HepG2 (cell line): ENCODE measurements at regions not wholly inside any gene's neighbourhood (a gene's known extent, or its start where the extent isn't known, plus 50 kb on each side); places are given as distances from the start of the nearest gene placed in this dataset.

ENCODE experiments used
- ATAC-seq: fragments of 200-7000 bp; cut with Tn5 transposase; 3 replicates; pipeline ENCODE4 v1.9.1; 2020; ENCODE audit warnings: mild to moderate bottlenecking, moderate library complexity
- BruUV-seq: library from RNA; stranded (reverse); fragments of 400-500 nt; replicated peaks from 2 replicates; lab custom pipeline; 2021; lab: Mats Ljungman, UMichigan
- CTCF ChIA-PET: fragments of 300-600 bp; formaldehyde crosslinking; extraction: SDS; loops from one replicate; lab custom pipeline; 2021; ENCODE audit warnings: low total read pairs, inconsistent platforms, low intra/inter-chr PET ratio; lab: Yijun Ruan, JAX
- POLR2A ChIA-PET: fragments of 350-600 bp; sonication (Branson Sonifier 250); formaldehyde crosslinking; loops from one replicate; lab custom pipeline; 2020; ENCODE audit warnings: antibody characterized with exemption, inconsistent platforms; lab: Yijun Ruan, JAX
- DNase-seq: peaks from one replicate; pipeline ENCODE4 v3.0.0-alpha.2; 2015; ENCODE audit warnings: low spot score
- FAIRE-seq: peaks from 3 replicates; lab custom pipeline; 2011; peaks lifted over from hg19 to GRCh38; lab: Jason Lieb, UNC
- H2AFZ ChIP-seq: one replicate; pipeline ENCODE4 v1.6.1; 2011; ENCODE audit warnings: low read length, inconsistent platforms
- H3K27ac ChIP-seq: fragments of 300-600 bp; 3 replicates; pipeline ENCODE4 v1.8.0; 2011; ENCODE audit warnings: mixed run types, mild to moderate bottlenecking, mixed read lengths, low read length, inconsistent platforms; ENCODE audit not compliant: insufficient read depth; ENCODE audit errors: extremely low read length
- H3K27me3 ChIP-seq, 2 experiments: fragments of 200-600 bp in 1 of 2; 2 replicates in 1 of 2; 3 replicates in 1 of 2; pipeline versions ENCODE4 v1.6.0 to v1.8.0; 2011; ENCODE audit warnings: low read length in 2 of 2, mild to moderate bottlenecking in 2 of 2, moderate library complexity in 2 of 2, inconsistent platforms in 1 of 2; ENCODE audit not compliant: insufficient read depth in 2 of 2, control insufficient read depth in 1 of 2
- H3K36me3 ChIP-seq, 2 experiments: fragments of 200-600 bp in 1 of 2; replicated peaks in 1 of 2; 2 replicates in 1 of 2; 3 replicates in 1 of 2; pipeline versions ENCODE4 v1.5.1 to v1.8.0; 2011; ENCODE audit warnings: low read length in 2 of 2, inconsistent platforms in 1 of 2; ENCODE audit not compliant: insufficient read depth in 2 of 2, control insufficient read depth in 1 of 2
- H3K4me1 ChIP-seq: 2 replicates; pipeline ENCODE4 v1.5.1; 2012; ENCODE audit warnings: low read length, inconsistent platforms; ENCODE audit not compliant: insufficient read depth
- H3K4me2 ChIP-seq: 2 replicates; pipeline ENCODE4 v1.6.0; 2011; ENCODE audit warnings: low read depth, low read length, inconsistent platforms
- H3K4me3 ChIP-seq, 3 experiments: fragments of 200-600 bp in 1 of 3; sonication (generic), shearing (Covaris generic) in 1 of 3; replicated peaks in 1 of 3; 2 replicates each; pipeline ENCODE4 v1.5.1; 2011 to 2016; ENCODE audit warnings: low read length in 3 of 3, inconsistent platforms in 2 of 3, low read depth in 2 of 3, mild to moderate bottlenecking in 2 of 3, control low read depth in 1 of 3, mixed read lengths in 1 of 3; ENCODE audit not compliant: insufficient read depth in 1 of 3
- H3K79me2 ChIP-seq: one replicate; pipeline ENCODE4 v1.6.1; 2011; ENCODE audit warnings: low read length, inconsistent platforms; ENCODE audit not compliant: insufficient read depth
- H3K9ac ChIP-seq: 2 replicates; pipeline ENCODE4 v1.6.0; 2011; ENCODE audit warnings: mild to moderate bottlenecking, low read depth, low read length, inconsistent platforms; ENCODE audit not compliant: insufficient read depth
- H3K9me3 ChIP-seq: 2 replicates; pipeline ENCODE4 v1.5.1; 2012; ENCODE audit warnings: mild to moderate bottlenecking, low read length
- H4K20me1 ChIP-seq: 2 replicates; pipeline ENCODE4 v1.6.0; 2011; ENCODE audit warnings: inconsistent platforms, mild to moderate bottlenecking, low read length, moderate library complexity; ENCODE audit not compliant: insufficient read depth
- ATF3 ChIP-seq: sonication (generic); formaldehyde crosslinking; IDR thresholded peaks from 2 replicates; pipeline ENCODE4 v1.4.0; 2020; ENCODE audit warnings: missing genetic modification reagents
- ATF4 ChIP-seq, 2 experiments: fragments of 450-650 bp in 1 of 2; sonication (generic) in 1 of 2; formaldehyde crosslinking; IDR thresholded peaks; 2 replicates each; pipeline versions ENCODE4 v1.5.0 to v1.8.0; 2020 to 2022; ENCODE audit warnings: mild to moderate bottlenecking in 1 of 2, missing genetic modification reagents in 1 of 2
- CREB1 ChIP-seq, 2 experiments: fragments of 450-650 bp in 1 of 2; IDR thresholded peaks; 2 replicates each; pipeline ENCODE4 v1.6.1; 2016 to 2017; ENCODE audit warnings: control low read depth in 1 of 2, mild to moderate bottlenecking in 1 of 2, missing compliant biosample characterization in 1 of 2, missing genetic modification characterization in 1 of 2
- EP300 ChIP-seq, 3 experiments: sonication (generic) in 1 of 3; formaldehyde crosslinking in 1 of 3; IDR thresholded peaks; 2 replicates each; pipeline versions ENCODE4 v1.5.1 to v1.6.1; 2011 to 2020; ENCODE audit warnings: low read depth in 2 of 3, low read length in 2 of 3, borderline replicate concordance in 1 of 3, improper control_type of control experiment in 1 of 3, mild to moderate bottlenecking in 1 of 3, missing genetic modification reagents in 1 of 3, moderate library complexity in 1 of 3
- FOSL1 ChIP-seq: sonication (generic); formaldehyde crosslinking; IDR thresholded peaks from 2 replicates; pipeline ENCODE4 v1.9.0; 2021; ENCODE audit warnings: missing genetic modification reagents, borderline replicate concordance
- KLF6 ChIP-seq: IDR thresholded peaks from 2 replicates; pipeline ENCODE4 v1.8.0; 2016; ENCODE audit warnings: missing biosample characterization, missing genetic modification reagents
- MTERF4 ChIP-seq: sonication (generic); formaldehyde crosslinking; IDR thresholded peaks from 2 replicates; pipeline ENCODE4 v1.8.0; 2023; ENCODE audit warnings: mild to moderate bottlenecking, missing genetic modification reagents
- NCOA2 ChIP-seq: sonication (generic); formaldehyde crosslinking; IDR thresholded peaks from 2 replicates; pipeline ENCODE4 v1.8.0; 2022; ENCODE audit warnings: inconsistent platforms
- NRL ChIP-seq: sonication (generic); formaldehyde crosslinking; IDR thresholded peaks from 2 replicates; pipeline ENCODE4 v1.5.0; 2020; ENCODE audit warnings: missing genetic modification reagents, mild to moderate bottlenecking, moderate library complexity, borderline replicate concordance
- POLR2AphosphoS2 ChIP-seq: IDR thresholded peaks from 2 replicates; pipeline ENCODE4 v1.6.1; 2011; ENCODE audit warnings: low read depth, low read length, improper control_type of control experiment
- SNAI1 ChIP-seq: sonication (generic); formaldehyde crosslinking; IDR thresholded peaks from 2 replicates; pipeline ENCODE4 v1.5.0; 2020; ENCODE audit warnings: mild to moderate bottlenecking, missing genetic modification reagents, borderline replicate concordance
- SP140L ChIP-seq: sonication (generic); formaldehyde crosslinking; IDR thresholded peaks from 2 replicates; pipeline ENCODE4 v1.4.0; 2020; ENCODE audit warnings: missing genetic modification reagents, borderline replicate concordance
- STAG1 ChIP-seq: sonication (generic); formaldehyde crosslinking; IDR thresholded peaks from 2 replicates; pipeline ENCODE4 v1.4.0; 2020; ENCODE audit warnings: missing genetic modification reagents
- TAF15 ChIP-seq: fragments of 200-400 bp; formaldehyde crosslinking; IDR thresholded peaks from one replicate; pipeline ENCODE4 v1.6.1; 2018; ENCODE audit warnings: mild to moderate bottlenecking, low read depth, low read length; ENCODE audit not compliant: poor library complexity, severe bottlenecking
- TMF1 ChIP-seq: sonication (generic); formaldehyde crosslinking; IDR thresholded peaks from 2 replicates; pipeline ENCODE4 v1.8.1; 2022; ENCODE audit warnings: low read depth, missing genetic modification reagents
- ZBTB8A ChIP-seq: sonication (generic); formaldehyde crosslinking; IDR thresholded peaks from 2 replicates; pipeline ENCODE4 v1.4.0; 2020; ENCODE audit warnings: mild to moderate bottlenecking, low read depth, missing genetic modification reagents, borderline replicate concordance
- ZNF234 ChIP-seq: sonication (generic); formaldehyde crosslinking; conservative IDR thresholded peaks from 2 replicates; pipeline ENCODE4 v1.5.1; 2020; ENCODE audit warnings: mild to moderate bottlenecking, missing genetic modification reagents
- ZNF317 ChIP-seq: sonication (generic); formaldehyde crosslinking; IDR thresholded peaks from 2 replicates; pipeline ENCODE4 v1.5.0; 2020; ENCODE audit warnings: mild to moderate bottlenecking, missing genetic modification reagents
- ZNF839 ChIP-seq: sonication (generic); formaldehyde crosslinking; IDR thresholded peaks from 2 replicates; pipeline ENCODE4 v1.4.0; 2020; ENCODE audit warnings: missing genetic modification reagents, mild to moderate bottlenecking, borderline replicate concordance
- ZSCAN22 ChIP-seq: sonication (generic); formaldehyde crosslinking; IDR thresholded peaks from 2 replicates; pipeline ENCODE4 v1.4.0; 2020; ENCODE audit warnings: mild to moderate bottlenecking, missing genetic modification reagents
- ZUFSP ChIP-seq: sonication (generic); formaldehyde crosslinking; IDR thresholded peaks from 2 replicates; pipeline ENCODE4 v1.9.0; 2021; ENCODE audit warnings: missing genetic modification reagents, mild to moderate bottlenecking, borderline replicate concordance
- WGBS: methylation state at CpG from one replicate; pipeline ENCODE4 v1.1.6; 2017; ENCODE audit warnings: low lambda C conversion rate; 5-methylcytosine and 5-hydroxymethylcytosine counted together
- in situ Hi-C: cut with HindIII; loops from 2 replicates; pipeline ENCODE4 v1.10.0; 2017; ENCODE audit warnings: low pct_unique_long_range_greater_than_20kb; ENCODE audit not compliant: extremely low pct_ligation_motif_present
- intact Hi-C: fragments of 100-400 bp; cut with micrococcal nuclease; formaldehyde crosslinking; loops from one replicate; pipeline ENCODE4 v1.10.0; 2022; ENCODE audit not compliant: unreplicated experiment

GRCh38 chr6:90860822-90861601 lies 274.1 kb upstream of the MAP3K7 start:
- peak; percentile 1 for DNase-seq
- POLR2A ChIA-PET, result no interaction called here
- intact Hi-C loops (no loop called here), in situ Hi-C loops (no loop called here)
- FAIRE-seq, result no peak
- peak; percentile 54; the same call in 2 of the 3 replicates for ATAC-seq
- H3K27ac ChIP-seq, result no peak overlapping the region
- WGBS, result 21% methylated on average over 5 of the region's 5 CpGs
- no peak overlapping the region for H3K4me2 ChIP-seq
- CTCF ChIA-PET, result no interaction called here
- H3K79me2 ChIP-seq, result no peaks in the 10 kb centered on the region
- no peak overlapping the region for H3K4me3 ChIP-seq
- H3K36me3 ChIP-seq, result no peaks in the 10 kb centered on the region
- H4K20me1 ChIP-seq, result no peaks in the 10 kb centered on the region
- no peak overlapping the region for H2AFZ ChIP-seq
- no peaks in the 10 kb centered on the region for H3K9me3 ChIP-seq
- BruUV-seq, result no TSS peak
- H3K9ac ChIP-seq, result no peak overlapping the region
- H3K4me1 ChIP-seq, result no peaks in the 10 kb centered on the region
- no peaks in the 10 kb centered on the region for H3K27me3 ChIP-seq
- no peak for TF ChIP-seq ZSCAN22 (CRISPR knock-in tag)
- TF ChIP-seq NCOA2 (CRISPR knock-in tag), result no peak
- no peak for TF ChIP-seq ZNF839 (CRISPR knock-in tag)
- TF ChIP-seq POLR2AphosphoS2, result no peak
- no peak for TF ChIP-seq EP300 (IDR thresholded peaks at IDR 0.05; ENCODE audit: low read depth in 2 of 2, low read length in 2 of 2)
- no peak for TF ChIP-seq EP300 (CRISPR knock-in tag; IDR thresholded peaks at IDR 0.05; ENCODE audit: borderline replicate concordance)
- TF ChIP-seq ATF4 (CRISPR knock-in tag; IDR thresholded peaks at IDR 0.05), result no peak
- no peak for TF ChIP-seq SP140L (CRISPR knock-in tag)
- no peak for TF ChIP-seq TMF1 (CRISPR knock-in tag)
- no peak for TF ChIP-seq ATF3 (CRISPR knock-in tag)
- TF ChIP-seq STAG1 (CRISPR knock-in tag), result peak; percentile 39
- no peak for TF ChIP-seq KLF6
- TF ChIP-seq ZNF317 (CRISPR knock-in tag), result peak; percentile 98
- no peak for TF ChIP-seq FOSL1
- TF ChIP-seq MTERF4 (CRISPR knock-in tag), result no peak
- no peak for TF ChIP-seq SNAI1 (CRISPR knock-in tag)
- TF ChIP-seq TAF15, result no peak
- TF ChIP-seq ZUFSP (CRISPR knock-in tag), result no peak
- TF ChIP-seq ZBTB8A (CRISPR knock-in tag), result no peak
- no peak for TF ChIP-seq ZNF234 (CRISPR knock-in tag)
- no peak for TF ChIP-seq NRL
- peak; percentile 73 for TF ChIP-seq CREB1 (IDR thresholded peaks at IDR 0.05)
- TF ChIP-seq CREB1 (CRISPR knock-in tag; IDR thresholded peaks at IDR 0.05), result no peak
